Ectodermal cell (in vitro differentiated cells): ENCODE measurements at regions not wholly inside any gene's neighbourhood (a gene's known extent, or its start where the extent isn't known, plus 50 kb on each side); places are given as distances from the start of the nearest gene placed in this dataset.

ENCODE experiments used
- H3K27ac ChIP-seq: 2 replicates; pipeline ENCODE4 v1.7.0; 2013; ENCODE audit warnings: mild to moderate bottlenecking, low read depth, low read length; ENCODE audit not compliant: insufficient read depth, poor library complexity, severe bottlenecking
- H3K27me3 ChIP-seq: 2 replicates; pipeline ENCODE4 v1.7.0; 2013; ENCODE audit warnings: mild to moderate bottlenecking, low read length; ENCODE audit not compliant: insufficient read depth, control insufficient read depth, poor library complexity, severe bottlenecking
- H3K36me3 ChIP-seq: one replicate; pipeline ENCODE4 v1.7.0; 2013; ENCODE audit warnings: low read length; ENCODE audit not compliant: control insufficient read depth, insufficient read depth
- H3K4me1 ChIP-seq: one replicate; pipeline ENCODE4 v1.7.0; 2013; ENCODE audit warnings: low read length; ENCODE audit not compliant: control insufficient read depth, insufficient read depth
- H3K4me3 ChIP-seq: 2 replicates; pipeline ENCODE4 v1.7.0; 2013; ENCODE audit warnings: low read depth, low read length, control low read depth; ENCODE audit not compliant: insufficient read depth
- H3K9me3 ChIP-seq: 2 replicates; pipeline ENCODE4 v1.7.0; 2013; ENCODE audit warnings: mild to moderate bottlenecking, low read length, moderate library complexity; ENCODE audit not compliant: control insufficient read depth
- WGBS, 2 experiments: methylation state at CpG; one replicate each; pipeline ENCODE4 v1.1.7; 2013; ENCODE audit warnings: missing lambda C conversion rate in 2 of 2; 5-methylcytosine and 5-hydroxymethylcytosine counted together

DNA sequence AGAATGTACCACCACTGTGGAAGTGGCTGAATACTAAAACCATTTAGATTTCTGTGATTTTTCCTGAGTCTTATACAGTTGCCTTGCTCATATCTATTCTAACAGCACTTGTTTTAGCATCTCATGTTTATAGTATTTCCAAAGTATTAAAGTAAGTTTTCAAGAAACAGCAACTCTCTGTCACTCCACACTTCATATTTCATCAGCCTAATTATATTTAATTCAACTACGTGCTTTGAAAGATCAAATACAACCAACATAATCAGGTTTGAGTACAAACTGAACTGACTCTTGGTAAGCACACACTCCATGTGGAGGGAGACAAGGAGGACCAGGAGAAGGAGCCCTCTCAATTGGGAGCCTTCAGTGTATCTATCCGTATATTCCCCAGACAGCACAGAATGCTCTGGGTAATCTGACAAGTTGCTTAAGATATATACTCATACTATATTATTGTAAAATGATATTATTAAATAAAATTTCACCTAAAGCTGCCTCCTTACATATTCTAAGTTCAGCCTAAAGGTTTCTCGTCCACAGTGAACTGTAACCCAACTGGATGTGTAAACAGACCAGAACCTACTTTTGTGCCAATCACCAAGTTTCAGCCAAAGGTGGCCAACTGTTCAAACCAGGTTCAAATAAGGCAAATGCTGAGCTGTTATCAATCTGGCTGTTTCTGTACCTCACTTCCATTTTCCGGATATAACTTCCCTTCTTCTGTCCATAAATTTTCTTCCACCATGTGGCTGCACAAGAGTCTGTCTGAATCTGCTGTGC, 105.0 kb upstream of the RASSF8 start:
- H3K4me1 ChIP-seq = no peaks in the 10 kb centered on the region
- H3K9me3 ChIP-seq = no peaks in the 10 kb centered on the region
- 94 to 96% methylated on average over 4 of the region's 4 CpGs for WGBS, 2 experiments
- no peaks in the 10 kb centered on the region for H3K36me3 ChIP-seq
- H3K27me3 ChIP-seq = no peaks in the 10 kb centered on the region
- no peak overlapping the region for H3K4me3 ChIP-seq
- no peak overlapping the region for H3K27ac ChIP-seq

GRCh38 chr12:25854991-25855390, 103.5 kb upstream of the RASSF8 start:
- 93 to 99% methylated on average over 5 to 6 of the region's 7 CpGs for WGBS, 2 experiments
- no peak overlapping the region for H3K4me3 ChIP-seq
- no peaks in the 10 kb centered on the region for H3K9me3 ChIP-seq
- H3K27me3 ChIP-seq = no peaks in the 10 kb centered on the region
- H3K36me3 ChIP-seq = no peaks in the 10 kb centered on the region
- no peak overlapping the region for H3K27ac ChIP-seq
- H3K4me1 ChIP-seq = no peaks in the 10 kb centered on the region

DNA sequence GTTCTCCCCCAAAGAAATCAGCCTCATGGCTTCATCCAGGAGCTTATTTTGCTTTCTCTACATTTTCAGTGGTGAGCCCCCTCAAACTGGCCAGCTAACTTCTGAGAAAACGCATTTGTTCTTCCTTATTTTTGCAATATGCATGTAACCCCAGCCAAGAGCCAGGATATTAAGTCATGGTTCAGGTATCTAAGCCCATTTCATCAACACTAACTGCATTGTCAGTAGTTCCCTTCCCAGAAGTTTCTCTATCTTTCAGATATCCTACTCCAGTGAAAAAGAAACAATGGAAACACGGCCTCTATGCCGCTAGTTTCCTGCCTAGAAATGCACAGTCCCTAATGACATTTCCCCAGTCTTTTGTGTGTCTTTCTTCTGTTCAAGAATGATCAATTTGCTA, 102.8 kb upstream of the RASSF8 start:
- H3K27ac ChIP-seq = no peak overlapping the region
- no peaks in the 10 kb centered on the region for H3K36me3 ChIP-seq
- no peaks in the 10 kb centered on the region for H3K27me3 ChIP-seq
- 92 to 96% methylated on average over 3 of the region's 3 CpGs for WGBS, 2 experiments
- no peak overlapping the region for H3K4me3 ChIP-seq
- no peaks in the 10 kb centered on the region for H3K4me1 ChIP-seq
- H3K9me3 ChIP-seq = no peaks in the 10 kb centered on the region

- Histone ChIP-seq H3K27ac (no peak overlapping the region), H3K9me3 (no peaks in the 10 kb centered on the region), H3K4me3 (no peak overlapping the region), H3K36me3 (no peaks in the 10 kb centered on the region), H3K27me3 (no peaks in the 10 kb centered on the region), H3K4me1 (no peaks in the 10 kb centered on the region)
- WGBS, 2 experiments = 95 to 97% methylated on average over 7 of the region's 7 CpGs
Observed at GRCh38 chr12:25859976-25860375, 98.5 kb upstream of the RASSF8 start.

DNA sequence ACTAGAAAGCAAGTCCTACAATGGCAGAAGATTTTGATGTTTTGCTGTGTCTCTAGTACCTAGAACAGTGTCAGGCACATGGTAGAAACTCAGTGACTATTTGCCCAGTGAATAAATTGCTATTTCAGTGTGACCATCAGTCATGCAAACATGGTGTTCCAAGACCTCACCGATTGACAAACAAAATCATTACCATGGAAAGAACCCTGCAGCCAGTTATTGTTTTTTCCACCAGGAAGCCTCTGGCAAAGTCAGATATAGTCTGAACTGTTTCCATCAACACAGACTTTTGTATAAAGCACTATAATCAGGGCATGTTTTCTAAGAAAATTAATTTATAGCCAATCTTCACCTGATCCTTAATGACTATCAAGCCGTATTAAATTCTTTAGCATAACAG, 97.3 kb upstream of the RASSF8 start:
- WGBS, 2 experiments = 89 to 96% methylated on average over 2 of the region's 2 CpGs
- H3K4me3 ChIP-seq = no peak overlapping the region
- H3K4me1 ChIP-seq = no peaks in the 10 kb centered on the region
- no peaks in the 10 kb centered on the region for H3K9me3 ChIP-seq
- no peaks in the 10 kb centered on the region for H3K36me3 ChIP-seq
- no peak overlapping the region for H3K27ac ChIP-seq
- no peaks in the 10 kb centered on the region for H3K27me3 ChIP-seq

DNA sequence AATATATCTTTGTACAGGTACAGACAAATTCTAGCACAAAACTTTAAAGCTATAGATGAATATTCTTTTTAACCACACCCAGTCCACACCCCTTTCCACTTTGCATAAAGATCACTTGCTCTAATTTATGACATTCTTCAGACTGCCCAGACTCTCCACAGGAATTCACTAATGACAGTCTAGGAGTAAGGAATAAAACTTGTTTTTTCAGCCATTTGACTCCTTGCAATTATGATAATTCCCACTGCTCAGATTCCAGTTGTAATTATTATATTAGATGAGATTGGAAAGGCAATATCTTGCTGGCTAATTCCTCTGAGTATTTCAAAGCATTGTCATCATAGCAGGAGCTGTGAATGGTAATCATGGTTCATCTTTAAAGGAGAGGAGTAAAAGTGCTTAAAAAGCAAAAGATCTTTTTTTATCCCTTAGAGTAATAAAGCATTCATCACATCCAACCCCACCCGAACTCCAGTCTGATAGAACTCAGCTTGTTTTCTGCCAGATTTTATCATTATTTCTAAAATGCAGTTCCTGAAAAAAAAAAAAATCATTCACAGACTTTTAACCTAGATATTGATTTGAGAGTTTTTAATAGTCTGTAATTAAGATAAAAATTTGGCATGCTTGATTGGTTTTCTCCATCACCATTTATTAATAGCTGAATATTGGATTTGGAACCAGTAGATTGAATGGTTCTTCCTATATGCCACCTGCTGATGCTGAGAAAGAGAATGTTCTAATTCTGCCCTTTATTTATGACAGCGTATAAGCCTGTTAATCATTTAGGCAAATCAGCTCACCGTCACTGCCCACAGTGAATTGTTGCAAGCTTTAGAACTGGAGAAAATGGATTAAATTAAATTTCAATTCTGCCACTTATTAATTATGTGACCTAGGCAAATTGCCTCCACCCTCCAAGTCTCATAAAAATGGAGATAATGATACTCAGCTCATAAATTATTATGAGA, 93.9 kb upstream of the RASSF8 start:
- Histone ChIP-seq H3K27ac (no peak overlapping the region), H3K9me3 (no peaks in the 10 kb centered on the region), H3K4me1 (no peaks in the 10 kb centered on the region), H3K27me3 (no peaks in the 10 kb centered on the region), H3K4me3 (no peak overlapping the region), H3K36me3 (no peaks in the 10 kb centered on the region)
- WGBS, 2 experiments = 92 to 100% methylated on average over 3 of the region's 3 CpGs

DNA sequence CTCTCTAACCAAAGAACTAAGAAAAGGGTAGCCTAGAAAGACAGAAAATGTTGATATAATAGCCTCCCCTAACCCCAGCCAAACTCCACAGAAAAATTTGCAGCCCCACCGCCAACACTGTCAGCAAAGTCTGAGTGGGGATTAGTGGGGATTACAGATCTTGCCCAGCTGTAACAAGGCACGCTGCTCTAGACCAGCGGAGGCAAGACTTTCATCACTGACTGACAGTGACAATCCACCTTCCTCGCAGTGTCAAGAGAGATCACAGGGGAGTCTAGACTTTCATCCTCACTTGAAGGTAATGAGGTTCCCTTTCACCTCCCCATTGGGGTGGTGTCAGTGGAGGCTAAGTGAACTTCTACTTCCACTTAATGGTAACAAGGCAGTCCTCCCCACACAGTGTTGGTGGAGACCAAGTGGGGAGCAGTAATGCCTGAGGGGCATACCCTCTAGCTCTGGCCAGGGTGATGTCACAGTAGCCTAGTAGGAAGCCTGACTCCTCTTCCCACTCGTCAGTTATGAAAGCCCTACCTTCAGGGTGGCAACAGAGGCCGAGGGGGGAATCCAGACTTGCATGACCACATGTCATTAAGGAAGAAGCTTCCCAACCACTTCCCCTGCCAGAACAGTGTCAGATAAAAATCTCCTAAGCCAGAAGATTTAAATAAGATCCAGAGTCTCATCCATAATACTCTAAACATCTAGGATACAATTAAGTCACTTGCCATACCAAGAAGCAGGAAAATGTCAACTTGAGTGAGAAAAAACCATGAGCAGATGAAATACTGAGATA, 91.7 kb upstream of the RASSF8 start:
- H3K9me3 ChIP-seq = no peaks in the 10 kb centered on the region
- WGBS, 2 experiments = 72 to 81% methylated on average over 6 of the region's 6 CpGs
- no peaks in the 10 kb centered on the region for H3K27me3 ChIP-seq
- no peak overlapping the region for H3K27ac ChIP-seq
- H3K36me3 ChIP-seq = no peaks in the 10 kb centered on the region
- no peak overlapping the region for H3K4me3 ChIP-seq
- H3K4me1 ChIP-seq = no peaks in the 10 kb centered on the region

DNA sequence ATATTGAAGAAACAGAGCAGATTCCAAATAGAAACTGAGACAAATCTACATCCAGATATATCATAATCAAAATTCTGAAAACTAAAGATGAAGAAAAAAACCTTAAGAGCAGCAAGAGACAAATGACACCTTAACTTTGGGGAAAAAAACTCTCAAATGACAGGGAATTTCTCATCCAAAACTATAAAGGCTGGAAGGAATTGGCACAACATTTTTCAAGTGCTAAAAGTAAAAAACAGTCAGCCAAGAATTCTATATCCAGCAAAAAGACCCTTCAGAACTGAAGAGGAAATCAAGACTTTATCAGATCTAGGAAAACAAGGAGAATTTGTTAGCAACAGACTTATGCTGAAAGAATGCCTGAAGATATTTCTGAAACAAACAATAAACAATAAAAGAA, 90.3 kb upstream of the RASSF8 start:
- H3K36me3 ChIP-seq = no peaks in the 10 kb centered on the region
- H3K27ac ChIP-seq = no peak overlapping the region
- H3K4me1 ChIP-seq = no peaks in the 10 kb centered on the region

GRCh38 chr12:25872137-25872536, 86.3 kb upstream of the RASSF8 start:
- H3K4me1 ChIP-seq = no peaks in the 10 kb centered on the region
- no peaks in the 10 kb centered on the region for H3K9me3 ChIP-seq
- no peak overlapping the region for H3K4me3 ChIP-seq
- H3K27ac ChIP-seq = no peak overlapping the region
- H3K27me3 ChIP-seq = no peaks in the 10 kb centered on the region
- H3K36me3 ChIP-seq = no peaks in the 10 kb centered on the region

More for the DNA sequence above, 90.3 kb upstream of the RASSF8 start:
- H3K4me3 ChIP-seq = no peak overlapping the region
- H3K27me3 ChIP-seq = no peaks in the 10 kb centered on the region
- no peaks in the 10 kb centered on the region for H3K9me3 ChIP-seq

- Histone ChIP-seq H3K27me3 (no peaks in the 10 kb centered on the region), H3K4me3 (no peak overlapping the region), H3K9me3 (no peaks in the 10 kb centered on the region), H3K27ac (no peak overlapping the region), H3K4me1 (no peaks in the 10 kb centered on the region), H3K36me3 (no peaks in the 10 kb centered on the region)
- 80 to 90% methylated on average over 1 of the region's 1 CpG for WGBS, 2 experiments
Observed at GRCh38 chr12:25875661-25876060, 82.8 kb upstream of the RASSF8 start.
